Suprapubic skin (tissue), 3 donors: ENCODE measurements at regions not wholly inside any gene's neighbourhood (a gene's known extent, or its start where the extent isn't known, plus 50 kb on each side); places are given as distances from the start of the nearest gene placed in this dataset.

Experiments used
- CTCF ChIP-seq, 2 donors: fragments of 200-600 bp in 1 of 2; fragments of 450-650 bp in 1 of 2; sonication (generic) in 1 of 2; IDR thresholded peaks; one replicate each; pipeline ENCODE4 v1.5.1; 2016 to 2019; ENCODE audit warnings: antibody characterized with exemption in 2 of 2, mild to moderate bottlenecking in 1 of 2, moderate library complexity in 1 of 2
- POLR2A ChIP-seq, 2 donors: fragments of 450-650 bp; IDR thresholded peaks; one replicate each; pipeline ENCODE4 v1.6.1; 2017; ENCODE audit warnings: antibody characterized with exemption in 2 of 2, mild to moderate bottlenecking in 2 of 2, moderate library complexity in 2 of 2

GRCh38 chr20:7637184-7637583, 303.1 kb downstream of the HAO1 start:
- no peak for TF ChIP-seq CTCF (IDR thresholded peaks at IDR 0.05)
- no peak for TF ChIP-seq POLR2A (IDR thresholded peaks at IDR 0.05)
